Renal pelvis (tissue), 1 donor: ENCODE measurements at regions not wholly inside any gene's neighbourhood (a gene's known extent, or its start where the extent isn't known, plus 50 kb on each side); places are given as distances from the start of the nearest gene placed in this dataset.
"Not testable (repeated sequence)": the region's sequence is repeated elsewhere in the genome, so short reads cannot be mapped to it uniquely, and the experiment has no call there.

Experiments
- DNase-seq: peaks from one replicate; pipeline ENCODE4 v3.0.0-alpha.2; 2013

DNA sequence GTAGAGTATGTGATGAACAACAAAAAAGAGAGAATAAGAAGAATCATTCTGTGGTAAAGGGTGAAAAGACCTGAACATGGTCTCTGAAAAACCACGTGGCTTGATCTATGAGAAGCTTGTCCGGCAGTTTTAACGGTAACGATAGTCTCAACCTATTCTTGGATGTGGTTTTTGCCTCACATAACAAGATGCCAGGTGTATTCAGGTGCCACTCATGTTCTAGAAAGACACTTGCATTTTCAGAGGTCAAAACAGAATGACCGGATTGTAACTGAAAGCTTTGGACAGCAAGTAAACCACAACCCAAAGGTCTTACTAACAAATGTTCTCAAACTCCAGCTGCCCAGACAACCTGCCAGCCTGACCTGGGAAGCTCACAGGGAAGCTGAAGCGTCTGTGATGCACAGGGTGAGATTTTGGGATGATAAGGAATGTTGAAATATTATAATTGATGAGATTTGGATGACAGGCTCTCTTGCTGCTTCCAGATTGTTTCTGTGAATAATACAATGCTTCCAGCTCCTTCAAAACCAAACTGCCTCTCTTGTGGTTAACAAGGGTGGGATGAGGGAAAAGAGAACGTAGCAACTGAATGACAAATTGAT is 137.4 kb upstream of the GRB10 start:
- DNase-seq = no peak

DNA sequence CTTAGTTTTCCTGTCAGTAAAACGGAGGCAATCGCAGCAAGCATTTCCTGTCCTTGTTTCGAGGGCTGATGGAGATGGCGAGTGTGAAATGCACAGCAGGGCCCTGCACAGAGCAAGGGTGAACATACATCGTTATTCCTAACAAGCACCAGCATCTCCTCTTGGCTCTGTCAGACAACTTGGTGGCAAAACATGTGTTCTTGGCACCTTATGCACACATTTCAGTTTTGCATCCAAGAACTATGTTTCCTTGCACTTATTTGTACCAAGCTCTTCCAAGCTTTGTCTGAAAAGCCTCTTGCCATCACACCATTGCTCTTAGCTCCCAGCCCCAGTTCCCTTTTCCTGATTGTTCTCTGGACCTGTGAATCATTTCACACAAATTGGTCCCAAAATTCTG is 132.9 kb upstream of the GRB10 start:
- no peak for DNase-seq

DNA sequence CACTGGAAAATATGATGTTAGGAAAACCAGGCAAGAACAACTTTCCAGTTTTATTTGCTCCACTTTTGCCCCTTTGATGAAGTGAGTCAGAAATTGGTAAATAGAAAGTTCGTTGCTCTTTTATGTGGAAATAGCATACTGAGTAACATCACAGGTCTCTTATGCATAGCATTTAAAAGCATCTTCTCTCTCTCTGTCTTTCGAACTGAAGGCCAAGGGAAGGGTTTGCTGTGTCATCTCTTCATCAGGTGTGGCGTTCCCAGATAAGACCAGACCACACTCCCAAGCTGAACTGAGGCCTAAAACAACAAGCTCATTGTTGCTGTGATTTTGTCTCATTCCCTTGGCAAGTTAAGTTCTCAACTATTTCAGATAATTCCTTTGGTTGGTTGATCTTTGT is 131.8 kb upstream of the GRB10 start:
- no peak for DNase-seq

DNA sequence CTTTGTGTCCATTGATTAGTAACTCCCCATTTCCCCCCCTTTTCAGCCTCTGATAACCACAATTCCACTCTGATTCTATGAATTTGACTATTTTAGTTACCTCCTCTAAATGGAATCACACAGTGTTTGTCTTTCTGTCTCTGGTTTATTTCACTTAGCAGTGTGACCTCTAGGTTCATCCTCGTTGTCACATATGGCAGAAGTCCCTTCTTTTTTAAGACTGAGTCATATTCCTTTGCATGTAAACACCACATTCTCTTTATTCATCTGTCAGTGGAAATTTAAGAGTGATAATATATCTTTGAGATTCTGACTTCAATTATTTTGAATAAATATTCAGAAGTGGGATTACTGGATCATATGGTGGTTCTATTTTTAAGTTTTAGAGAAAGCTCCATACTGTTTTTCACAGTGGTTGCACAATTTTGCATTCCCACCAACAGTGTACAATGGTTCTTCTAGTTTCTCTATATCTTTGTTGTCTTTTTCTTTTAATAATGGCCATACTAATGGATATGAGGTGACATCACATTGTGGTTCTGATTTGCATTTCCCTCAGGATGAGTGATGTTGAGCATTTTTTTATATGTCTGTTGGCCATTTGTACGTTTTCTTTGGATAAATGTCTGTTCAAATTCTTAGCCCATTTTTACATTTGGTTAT is 126.1 kb upstream of the GRB10 start:
- no peak for DNase-seq

- not testable (repeated sequence) for DNase-seq
Measured at GRCh38 chr7:50898604-50899477, 116.1 kb upstream of the GRB10 start.

GRCh38 chr7:50887061-50887460 is 104.4 kb upstream of the GRB10 start:
- DNase-seq = not testable (repeated sequence)

- DNase-seq = no peak
Measured at GRCh38 chr7:50872437-50872836, 89.7 kb upstream of the GRB10 start.

GRCh38 chr7:50869108-50869725 is 86.5 kb upstream of the GRB10 start:
- DNase-seq = no peak

GRCh38 chr7:50868426-50869100 is 85.9 kb upstream of the GRB10 start:
- DNase-seq = peak; percentile 4

DNA sequence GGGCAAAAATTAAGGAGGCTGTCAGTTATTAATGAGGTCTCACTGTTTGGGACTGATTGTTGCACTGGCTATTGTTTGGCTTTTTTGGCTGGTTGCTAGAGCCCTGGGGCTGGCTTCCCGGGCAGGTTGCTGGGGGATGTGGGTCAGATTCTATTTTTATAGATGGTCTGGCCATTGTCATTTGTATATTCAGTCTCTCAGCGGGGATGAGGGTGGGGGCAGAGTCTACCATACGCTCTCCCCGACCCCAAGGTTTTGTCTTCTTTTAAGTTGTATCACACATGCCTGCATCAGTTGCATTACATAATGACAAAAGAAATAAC is 84.3 kb upstream of the GRB10 start:
- DNase-seq = no peak

DNA sequence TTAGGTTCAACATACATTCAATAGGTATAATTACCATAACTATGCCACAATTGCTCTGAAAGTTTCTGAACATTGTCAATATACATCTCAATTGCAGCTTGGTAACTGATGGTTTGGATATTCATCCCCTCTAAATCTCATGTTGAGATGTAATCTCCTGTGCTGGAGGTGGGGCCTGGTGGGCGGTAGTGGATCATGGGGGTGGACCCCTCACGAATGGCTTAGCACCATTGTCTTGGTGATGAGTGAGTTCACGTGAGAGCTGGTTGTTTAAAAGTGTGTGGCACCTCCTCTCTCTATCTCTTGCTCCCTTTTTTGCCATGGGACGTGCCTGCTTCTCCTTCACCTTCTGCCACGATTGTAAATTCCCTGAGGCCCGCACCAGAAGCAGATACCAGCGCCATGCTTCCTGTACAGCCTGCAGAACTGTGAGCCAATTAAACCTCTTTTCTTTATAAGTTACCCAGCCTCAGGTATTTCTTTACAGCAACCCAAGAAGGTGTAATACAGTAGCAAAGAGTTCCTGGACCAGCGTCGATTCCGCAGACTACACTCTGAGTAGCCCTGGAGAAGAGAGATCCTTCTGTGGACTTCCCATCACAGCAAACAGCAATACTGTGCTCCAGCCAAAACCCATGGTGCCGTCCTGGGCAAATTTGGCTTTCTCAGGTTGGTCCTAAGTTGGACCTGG is 83.8 kb upstream of the GRB10 start:
- no peak for DNase-seq

GRCh38 chr7:50865450-50865849 is 82.8 kb upstream of the GRB10 start:
- no peak for DNase-seq

DNA sequence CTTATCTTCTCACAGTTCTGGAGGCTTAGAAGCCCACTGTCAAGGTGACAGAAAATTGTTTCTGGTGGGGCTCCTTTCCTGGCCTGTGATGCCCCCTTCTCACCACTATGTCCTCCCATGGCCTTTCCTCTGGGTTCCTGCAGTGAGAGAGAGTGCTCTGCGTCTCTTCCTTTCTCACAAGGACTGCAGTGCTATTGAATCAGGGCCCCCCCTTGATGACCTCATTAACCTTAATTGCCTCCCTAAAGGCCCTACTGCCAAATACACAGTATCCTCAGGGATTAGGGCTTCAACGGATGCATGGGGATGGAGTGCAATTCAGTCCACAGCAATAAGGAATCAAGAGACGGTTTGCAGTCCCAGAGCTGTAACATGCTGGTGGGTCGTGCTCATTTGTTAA is 82.0 kb upstream of the GRB10 start:
- DNase-seq = no peak

DNA sequence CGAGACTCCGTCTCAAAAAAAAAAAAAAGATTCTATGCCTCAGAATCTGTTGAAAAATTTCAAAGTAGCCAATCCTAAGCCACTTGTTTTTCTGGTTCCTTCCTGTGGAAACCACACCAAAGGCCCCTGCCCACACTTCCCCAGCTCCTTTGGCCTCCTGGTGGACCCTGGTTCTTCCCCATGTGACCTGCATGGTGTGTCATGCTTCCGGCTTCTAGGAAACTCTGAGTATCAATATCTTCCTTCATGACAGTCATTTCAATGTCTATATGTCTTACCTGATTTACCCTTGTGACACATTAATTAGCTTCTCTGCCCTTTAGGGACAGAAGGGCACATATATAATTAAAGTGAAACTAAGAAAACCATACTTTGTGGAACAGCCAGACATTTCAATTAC is 80.4 kb upstream of the GRB10 start:
- DNase-seq = no peak

GRCh38 chr7:50862302-50862701 is 79.6 kb upstream of the GRB10 start:
- DNase-seq = no peak

- DNase-seq = no peak
Measured at GRCh38 chr7:50860598-50860997, 77.9 kb upstream of the GRB10 start.

DNA sequence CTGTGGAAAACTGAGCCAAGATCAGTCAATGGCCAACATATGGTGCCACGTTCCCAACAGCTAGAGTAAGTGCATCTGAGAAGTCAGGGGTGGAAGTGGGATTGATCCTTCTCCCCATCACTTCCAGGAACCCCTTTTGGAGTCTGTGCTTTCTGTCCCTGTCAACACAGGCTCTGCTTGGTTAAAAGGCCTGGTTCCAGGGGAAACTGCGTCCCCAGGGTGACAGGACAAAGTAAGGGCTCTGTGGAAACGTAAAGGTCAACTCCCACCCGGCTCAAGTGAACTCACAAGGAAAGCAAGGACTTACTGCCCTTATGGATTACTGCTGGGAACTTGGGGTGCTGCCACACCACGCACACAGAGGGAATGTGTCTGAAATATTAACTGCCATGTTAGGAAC is 77.5 kb upstream of the GRB10 start:
- DNase-seq = no peak

GRCh38 chr7:50858528-50859245 is 76.0 kb upstream of the GRB10 start:
- no peak for DNase-seq

DNA sequence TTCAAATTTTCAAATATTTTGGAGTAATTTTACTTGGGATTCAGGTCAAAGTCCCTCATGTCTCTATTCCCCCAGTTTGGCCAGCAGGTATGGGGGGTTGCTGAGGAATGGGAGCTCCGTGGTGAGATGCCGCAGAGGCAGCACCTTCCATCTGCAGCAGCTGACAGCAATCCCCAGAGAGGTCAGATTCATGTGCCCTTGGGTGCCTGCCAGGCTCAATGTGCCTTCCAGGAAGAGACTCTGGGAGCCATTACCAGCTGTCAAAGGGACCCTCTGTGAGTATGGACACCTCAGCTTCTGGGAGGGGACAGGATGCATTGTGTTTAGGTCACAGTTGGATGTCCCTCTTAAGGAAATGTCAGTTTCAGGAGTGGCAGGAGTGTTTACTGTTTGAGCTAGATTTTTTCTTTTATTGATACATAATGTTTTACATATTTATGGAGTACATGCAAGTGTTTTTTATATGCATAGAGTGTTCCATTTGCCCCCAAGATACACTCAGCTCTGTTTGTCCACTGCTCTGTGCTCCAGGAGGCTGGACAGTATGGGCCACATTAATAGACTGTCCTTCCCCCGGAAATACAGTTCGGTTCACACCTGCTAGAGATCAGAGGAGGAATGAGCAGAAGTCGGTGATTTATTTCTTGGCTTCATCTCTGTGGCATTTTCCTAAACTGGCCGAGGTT is 75.3 kb upstream of the GRB10 start:
- DNase-seq = no peak

GRCh38 chr7:50856806-50857205 is 74.1 kb upstream of the GRB10 start:
- DNase-seq = no peak
